ENCODE measurements at regions not wholly inside any gene's neighbourhood (a gene's known extent, or its start where the extent isn't known, plus 50 kb on each side); places are given as distances from the start of the nearest gene placed in this dataset.

- no peak for TF ChIP-seq CTCF (conservative IDR thresholded peaks at IDR 0.05)
- no peak for TF ChIP-seq EZH2 (IDR thresholded peaks at IDR 0.05; ENCODE audit: low read depth)
These were observed 72.4 kb upstream of the WWC2 start for GRCh38 chr4:183026701-183027100.
